Motor neuron (in vitro differentiated cells): ENCODE measurements at regions not wholly inside any gene's neighbourhood (a gene's known extent, or its start where the extent isn't known, plus 50 kb on each side); places are given as distances from the start of the nearest gene placed in this dataset.
A peak's percentile ranks its signal among the peaks of the same experiment; 100 is the strongest.

Experiments used
- ATAC-seq, 8 experiments: fragments of 200-7000 bp; cut with Tn5 transposase; replicated peaks in 6 of 8; 2 replicates each; pipeline ENCODE4 v1.8.0; 2021; ENCODE audit warnings: mild to moderate bottlenecking in 8 of 8, moderate library complexity in 8 of 8
- H3K27ac ChIP-seq, 2 donors: fragments of 250-450 bp; sonication (Bioruptor Pico); 2 replicates each; pipeline ENCODE4 v1.9.0; 2021; ENCODE audit warnings: antibody characterized with exemption in 2 of 2, mild to moderate bottlenecking in 2 of 2, moderate library complexity in 1 of 2
- H3K4me1 ChIP-seq, 2 donors: fragments of 250-450 bp; sonication (Bioruptor Pico); replicated peaks in 1 of 2; 2 replicates each; pipeline ENCODE4 v1.6.1; 2021; ENCODE audit warnings: antibody characterized with exemption in 2 of 2, mild to moderate bottlenecking in 2 of 2, moderate library complexity in 1 of 2
- H3K4me3 ChIP-seq, 5 donors: fragments of 250-450 bp; sonication (Bioruptor Pico); 2 replicates each; pipeline ENCODE4 v1.9.0; 2021; ENCODE audit warnings: antibody characterized with exemption in 5 of 5, mild to moderate bottlenecking in 5 of 5, moderate library complexity in 4 of 5
- WGBS, 10 experiments: fragments of 450-650 bp; shearing (Covaris generic); methylation state at CpG; one replicate each; pipeline ENCODE4 v1.0.0; 2022; 5-methylcytosine and 5-hydroxymethylcytosine counted together
- in situ Hi-C, 9 experiments: fragments of 400-800 bp; cut with MboI; loops; one replicate each; pipeline ENCODE4 v1.15.0; 2021; ENCODE audit warnings: low sequenced_read_pairs in 9 of 9, low pct_unique_long_range_greater_than_20kb in 2 of 9; ENCODE audit not compliant: unreplicated experiment in 9 of 9

GRCh38 chr5:34469971-34470370 is 186.2 kb upstream of the RAI14 start:
- 31 to 100% (median 80%) methylated on average over 1 to 3 of the region's 3 CpGs; no CpG with 5 or more reads in 1 of the 10 experiments for WGBS, 10 experiments
- Histone ChIP-seq H3K4me3 (no peak overlapping the region), H3K4me1 (no peaks in the 10 kb centered on the region), H3K27ac (no peak overlapping the region)
- no peak for ATAC-seq
- in situ Hi-C loops = loop anchor here in 4 of 9 experiments (10.0 to 25.0 kb wide), 3 partner anchors 425 to 1033 kb away; partner anchors contain the start of genes TARS1 (in 3 of the 4) and SLC45A2 (in 1 of the 4)

GRCh38 chr5:34474573-34475021 is 181.5 kb upstream of the RAI14 start:
- WGBS, 10 experiments = 0 to 51% (median 37%) methylated on average over 1 to 4 of the region's 4 CpGs; no CpG with 5 or more reads in 2 of the 10 experiments
- Histone ChIP-seq H3K27ac (no peak overlapping the region), H3K4me1 (peaks cover 0 to 3% of the 10 kb centered on the region in 2 donors), H3K4me3 (no peak overlapping the region)
- ATAC-seq = peak; percentile 44 to 88 (median 64)
- in situ Hi-C loops = loop anchor here in 4 of 9 experiments (10.0 to 25.0 kb wide), 4 partner anchors 420 to 1037 kb away; partner anchors contain the start of genes TARS1 (in 3 of the 4), BRIX1 (in 2 of the 4), RAD1 (in 2 of the 4) and SLC45A2 (in 1 of the 4)

GRCh38 chr5:34475249-34475966 is 180.7 kb upstream of the RAI14 start:
- H3K4me3 ChIP-seq = no peak overlapping the region
- WGBS, 10 experiments = 40 to 100% (median 82%) methylated on average over 1 to 10 of the region's 13 CpGs
- no peak for ATAC-seq
- H3K4me1 ChIP-seq = peaks cover 0 to 9% of the 10 kb centered on the region in 2 donors
- no peak overlapping the region for H3K27ac ChIP-seq
- in situ Hi-C loops = loop anchor here in 3 of 9 experiments (10.0 to 25.0 kb wide), 2 partner anchors 419 to 437 kb away; partner anchors contain the start of genes BRIX1 (in 2 of the 3) and RAD1 (in 2 of the 3)

GRCh38 chr5:34476941-34477565 is 179.1 kb upstream of the RAI14 start:
- in situ Hi-C loops = loop anchor here in 3 of 9 experiments (10.0 to 25.0 kb wide), 2 partner anchors 418 to 435 kb away; partner anchors contain the start of genes BRIX1 (in 2 of the 3) and RAD1 (in 2 of the 3)
- H3K4me1 ChIP-seq = peaks cover 0 to 9% of the 10 kb centered on the region in 2 donors
- WGBS, 10 experiments = 60 to 100% (median 92%) methylated on average over 1 to 8 of the region's 12 CpGs; no CpG with 5 or more reads in 2 of the 10 experiments
- no peak for ATAC-seq
- H3K27ac ChIP-seq = no peak overlapping the region
- no peak overlapping the region for H3K4me3 ChIP-seq

GRCh38 chr5:34480810-34481528 is 175.2 kb upstream of the RAI14 start:
- 45 to 100% (median 88%) methylated on average over 2 to 6 of the region's 6 CpGs; no CpG with 5 or more reads in 2 of the 10 experiments for WGBS, 10 experiments
- in situ Hi-C loops = loop anchor here in 3 of 9 experiments (10.0 to 25.0 kb wide), 2 partner anchors 424 to 431 kb away; partner anchors contain the start of genes BRIX1 (in 2 of the 3) and RAD1 (in 2 of the 3)
- Histone ChIP-seq H3K4me3 (no peak overlapping the region), H3K4me1 (peaks cover 0 to 17% of the 10 kb centered on the region in 2 donors), H3K27ac (no peak overlapping the region)
- ATAC-seq = no peak

GRCh38 chr5:34483442-34484033 is 172.6 kb upstream of the RAI14 start:
- no peak overlapping the region for H3K4me3 ChIP-seq
- H3K27ac ChIP-seq = peak overlapping the region in 1 of 2 donors; percentile 65
- WGBS, 10 experiments = 0 to 78% (median 10%) methylated on average over 1 to 5 of the region's 5 CpGs; no CpG with 5 or more reads in 1 of the 10 experiments
- H3K4me1 ChIP-seq = peaks cover 0 to 17% of the 10 kb centered on the region in 2 donors
- peak in 5 of 8 experiments; percentile 5 to 55 (median 38) for ATAC-seq
- in situ Hi-C loops = loop anchor here in 3 of 9 experiments (10.0 to 25.0 kb wide), 2 partner anchors 421 to 429 kb away; partner anchors contain the start of genes BRIX1 (in 2 of the 3) and RAD1 (in 2 of the 3)

- H3K4me1 ChIP-seq = peaks cover 0 to 16% of the 10 kb centered on the region in 2 donors
- 60 to 100% (median 88%) methylated on average over 1 to 2 of the region's 3 CpGs; no CpG with 5 or more reads in 5 of the 10 experiments for WGBS, 10 experiments
- in situ Hi-C loops = loop anchor here in 3 of 9 experiments (10.0 to 25.0 kb wide), 2 partner anchors 420 to 428 kb away; partner anchors contain the start of genes BRIX1 (in 2 of the 3) and RAD1 (in 2 of the 3)
- H3K4me3 ChIP-seq = no peak overlapping the region
- no peak overlapping the region for H3K27ac ChIP-seq
- peak; percentile 52 to 90 (median 70) for ATAC-seq
These were observed 171.8 kb upstream of the RAI14 start for GRCh38 chr5:34484216-34484920.

GRCh38 chr5:34485768-34486030 is 170.4 kb upstream of the RAI14 start:
- in situ Hi-C loops = loop anchor here in 3 of 9 experiments (10.0 to 25.0 kb wide), 2 partner anchors 419 to 427 kb away; partner anchors contain the start of genes BRIX1 (in 2 of the 3) and RAD1 (in 2 of the 3)
- ATAC-seq = no peak
- Histone ChIP-seq H3K27ac (no peak overlapping the region), H3K4me3 (no peak overlapping the region), H3K4me1 (peaks cover 4 to 12% of the 10 kb centered on the region in 2 donors)

- Histone ChIP-seq H3K4me3 (no peak overlapping the region), H3K27ac (no peak overlapping the region), H3K4me1 (peaks cover 4 to 18% of the 10 kb centered on the region in 2 donors)
- 0 to 58% (median 29%) methylated on average over 6 to 15 of the region's 15 CpGs for WGBS, 10 experiments
- in situ Hi-C loops = loop anchor here in 3 of 9 experiments (10.0 to 25.0 kb wide), 2 partner anchors 418 to 426 kb away; partner anchors contain the start of genes BRIX1 (in 2 of the 3) and RAD1 (in 2 of the 3)
- peak; percentile 47 to 81 (median 67) for ATAC-seq
These were observed 169.8 kb upstream of the RAI14 start for GRCh38 chr5:34486160-34486848.

GRCh38 chr5:34486849-34487158 is 169.3 kb upstream of the RAI14 start:
- Histone ChIP-seq H3K27ac (no peak overlapping the region), H3K4me3 (no peak overlapping the region), H3K4me1 (peaks cover 4 to 21% of the 10 kb centered on the region in 2 donors)
- ATAC-seq = no peak
- in situ Hi-C loops = loop anchor here in 3 of 9 experiments (10.0 to 25.0 kb wide), 2 partner anchors 418 to 425 kb away; partner anchors contain the start of genes BRIX1 (in 2 of the 3) and RAD1 (in 2 of the 3)
- WGBS, 10 experiments = 0 to 80% (median 43%) methylated on average over 1 to 2 of the region's 2 CpGs; no CpG with 5 or more reads in 1 of the 10 experiments
